NB4 (cell line): ENCODE measurements at regions not wholly inside any gene's neighbourhood (a gene's known extent, or its start where the extent isn't known, plus 50 kb on each side); places are given as distances from the start of the nearest gene placed in this dataset.

Source experiments
- POLR2A ChIP-seq: IDR thresholded peaks from 2 replicates; pipeline ENCODE4 v1.6.1; 2011; ENCODE audit warnings: mild to moderate bottlenecking; ENCODE audit not compliant: insufficient read length; ENCODE audit errors: extremely low read depth
- TF ChIP-seq, protein P1 (sequence below): IDR thresholded peaks from one replicate; pipeline ENCODE4 v1.5.1; 2012; ENCODE audit warnings: low read depth, low read length
- TF ChIP-seq, protein P2 (sequence below): IDR thresholded peaks from 2 replicates; pipeline ENCODE4 v1.6.1; 2011; ENCODE audit warnings: low read depth, low read length

DNA sequence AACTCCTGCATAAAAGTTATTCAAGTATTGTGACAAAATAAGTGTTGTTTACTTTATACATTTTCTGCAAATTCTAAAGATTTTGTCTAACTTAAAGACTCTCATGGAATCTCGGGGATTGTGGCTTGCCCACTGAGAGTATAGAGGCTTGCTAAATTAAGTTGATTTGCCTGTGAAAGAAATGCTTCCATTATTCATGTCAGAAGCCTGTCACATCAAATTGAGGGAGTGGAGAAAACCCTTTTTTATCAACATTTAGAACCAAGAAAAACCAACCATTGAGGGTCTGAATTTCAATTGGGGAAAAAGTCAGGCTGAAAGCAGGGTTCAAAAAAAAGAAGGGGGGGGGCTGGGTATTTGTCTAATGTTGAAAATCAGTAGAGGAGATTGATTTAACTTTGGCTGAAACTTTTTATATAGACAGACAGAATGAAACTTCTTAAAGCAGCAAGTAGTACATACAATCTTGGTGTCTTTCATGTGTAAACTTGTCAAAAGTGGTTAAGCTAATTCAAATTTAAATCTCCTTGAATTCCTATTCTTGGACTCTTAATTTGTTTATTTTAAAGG, 144.8 kb upstream of the CXorf66 start:
- TF ChIP-seq, protein P1, sequence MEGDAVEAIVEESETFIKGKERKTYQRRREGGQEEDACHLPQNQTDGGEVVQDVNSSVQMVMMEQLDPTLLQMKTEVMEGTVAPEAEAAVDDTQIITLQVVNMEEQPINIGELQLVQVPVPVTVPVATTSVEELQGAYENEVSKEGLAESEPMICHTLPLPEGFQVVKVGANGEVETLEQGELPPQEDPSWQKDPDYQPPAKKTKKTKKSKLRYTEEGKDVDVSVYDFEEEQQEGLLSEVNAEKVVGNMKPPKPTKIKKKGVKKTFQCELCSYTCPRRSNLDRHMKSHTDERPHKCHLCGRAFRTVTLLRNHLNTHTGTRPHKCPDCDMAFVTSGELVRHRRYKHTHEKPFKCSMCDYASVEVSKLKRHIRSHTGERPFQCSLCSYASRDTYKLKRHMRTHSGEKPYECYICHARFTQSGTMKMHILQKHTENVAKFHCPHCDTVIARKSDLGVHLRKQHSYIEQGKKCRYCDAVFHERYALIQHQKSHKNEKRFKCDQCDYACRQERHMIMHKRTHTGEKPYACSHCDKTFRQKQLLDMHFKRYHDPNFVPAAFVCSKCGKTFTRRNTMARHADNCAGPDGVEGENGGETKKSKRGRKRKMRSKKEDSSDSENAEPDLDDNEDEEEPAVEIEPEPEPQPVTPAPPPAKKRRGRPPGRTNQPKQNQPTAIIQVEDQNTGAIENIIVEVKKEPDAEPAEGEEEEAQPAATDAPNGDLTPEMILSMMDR = no peak
- TF ChIP-seq, protein P2, sequence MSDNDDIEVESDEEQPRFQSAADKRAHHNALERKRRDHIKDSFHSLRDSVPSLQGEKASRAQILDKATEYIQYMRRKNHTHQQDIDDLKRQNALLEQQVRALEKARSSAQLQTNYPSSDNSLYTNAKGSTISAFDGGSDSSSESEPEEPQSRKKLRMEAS = no peak
- TF ChIP-seq POLR2A = no peak
